ENCODE measurements at regions not wholly inside any gene's neighbourhood (a gene's known extent, or its start where the extent isn't known, plus 50 kb on each side); places are given as distances from the start of the nearest gene placed in this dataset.

DNA sequence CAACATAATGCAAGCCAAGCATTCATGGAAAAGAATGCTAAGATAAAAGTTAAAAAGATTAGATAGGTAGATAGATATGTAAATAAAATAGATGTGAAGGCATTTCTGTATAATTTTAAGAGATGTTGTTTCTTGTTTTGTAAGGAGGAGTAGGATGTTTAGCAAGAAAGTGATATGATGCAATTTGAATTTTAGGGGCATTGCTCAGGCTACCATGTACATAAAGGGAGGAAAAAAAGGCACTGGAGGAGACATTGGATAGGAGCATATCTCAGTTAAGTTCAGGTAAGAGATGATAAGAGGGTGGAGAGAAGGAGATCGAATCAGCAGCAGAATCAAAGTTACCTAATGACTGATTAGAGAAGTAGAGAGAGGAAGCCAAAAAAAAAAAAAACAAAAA is 194.7 kb downstream of the TENT5A start:
- TF ChIP-seq, protein P1, sequence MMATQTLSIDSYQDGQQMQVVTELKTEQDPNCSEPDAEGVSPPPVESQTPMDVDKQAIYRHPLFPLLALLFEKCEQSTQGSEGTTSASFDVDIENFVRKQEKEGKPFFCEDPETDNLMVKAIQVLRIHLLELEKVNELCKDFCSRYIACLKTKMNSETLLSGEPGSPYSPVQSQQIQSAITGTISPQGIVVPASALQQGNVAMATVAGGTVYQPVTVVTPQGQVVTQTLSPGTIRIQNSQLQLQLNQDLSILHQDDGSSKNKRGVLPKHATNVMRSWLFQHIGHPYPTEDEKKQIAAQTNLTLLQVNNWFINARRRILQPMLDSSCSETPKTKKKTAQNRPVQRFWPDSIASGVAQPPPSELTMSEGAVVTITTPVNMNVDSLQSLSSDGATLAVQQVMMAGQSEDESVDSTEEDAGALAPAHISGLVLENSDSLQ (IDR thresholded peaks at IDR 0.05) = no peak
- no peak for TF ChIP-seq EZH2 (IDR thresholded peaks at IDR 0.05; ENCODE audit: borderline replicate concordance, control insufficient read depth, low read depth, low read length)
- TF ChIP-seq POLR2A (IDR thresholded peaks at IDR 0.05; ENCODE audit: low read depth, low read length) = no peak
- TF ChIP-seq E4F1 (IDR thresholded peaks at IDR 0.05; ENCODE audit: borderline replicate concordance, partially characterized antibody) = no peak
- TF ChIP-seq POLR2AphosphoS5 (IDR thresholded peaks at IDR 0.05; ENCODE audit: low read length) = no peak
